ENCODE measurements at regions not wholly inside any gene's neighbourhood (a gene's known extent, or its start where the extent isn't known, plus 50 kb on each side); places are given as distances from the start of the nearest gene placed in this dataset.

DNA sequence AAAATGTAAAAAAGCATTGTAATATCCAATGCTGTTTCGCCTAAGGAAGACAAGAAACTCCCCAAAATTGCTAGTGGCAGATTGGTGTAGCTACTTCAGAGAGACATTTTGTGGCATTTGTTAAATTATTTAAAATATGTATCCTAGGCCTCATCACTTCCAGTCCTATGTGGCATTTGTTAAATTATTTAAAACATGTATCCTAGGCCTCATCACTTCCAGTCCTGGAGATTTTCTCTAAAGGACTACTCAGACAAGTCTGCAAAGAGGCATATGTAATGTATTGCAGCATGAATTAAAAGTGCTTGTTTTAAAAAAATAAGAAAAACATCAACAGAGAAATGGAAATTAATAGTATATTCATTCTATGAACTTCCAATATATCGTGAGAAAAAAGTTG is 95.6 kb upstream of the KCTD3 start:
- H3K9me3 ChIP-seq (replicated peaks in 1 of 3), result peaks cover 0 to 4% (median 0%) of the 10 kb centered on the region in 3 donors
- no peaks in the 10 kb centered on the region for H3K27me3 ChIP-seq
- no peak overlapping the region for H3K27ac ChIP-seq
- no peak overlapping the region for H3K4me3 ChIP-seq
- 85 to 94% (median 91%) methylated on average over 2 of the region's 2 CpGs for WGBS, 4 donors
- no peaks in the 10 kb centered on the region for H3K36me3 ChIP-seq (replicated peaks in 1 of 2)
- intact Hi-C loops (cut with DNase I), result no loop called here
- no peak for DNase-seq
- peaks cover 22% of the 10 kb centered on the region in 2 donors for H3K4me1 ChIP-seq (replicated peaks in 1 of 2)
- TF ChIP-seq, protein P1, sequence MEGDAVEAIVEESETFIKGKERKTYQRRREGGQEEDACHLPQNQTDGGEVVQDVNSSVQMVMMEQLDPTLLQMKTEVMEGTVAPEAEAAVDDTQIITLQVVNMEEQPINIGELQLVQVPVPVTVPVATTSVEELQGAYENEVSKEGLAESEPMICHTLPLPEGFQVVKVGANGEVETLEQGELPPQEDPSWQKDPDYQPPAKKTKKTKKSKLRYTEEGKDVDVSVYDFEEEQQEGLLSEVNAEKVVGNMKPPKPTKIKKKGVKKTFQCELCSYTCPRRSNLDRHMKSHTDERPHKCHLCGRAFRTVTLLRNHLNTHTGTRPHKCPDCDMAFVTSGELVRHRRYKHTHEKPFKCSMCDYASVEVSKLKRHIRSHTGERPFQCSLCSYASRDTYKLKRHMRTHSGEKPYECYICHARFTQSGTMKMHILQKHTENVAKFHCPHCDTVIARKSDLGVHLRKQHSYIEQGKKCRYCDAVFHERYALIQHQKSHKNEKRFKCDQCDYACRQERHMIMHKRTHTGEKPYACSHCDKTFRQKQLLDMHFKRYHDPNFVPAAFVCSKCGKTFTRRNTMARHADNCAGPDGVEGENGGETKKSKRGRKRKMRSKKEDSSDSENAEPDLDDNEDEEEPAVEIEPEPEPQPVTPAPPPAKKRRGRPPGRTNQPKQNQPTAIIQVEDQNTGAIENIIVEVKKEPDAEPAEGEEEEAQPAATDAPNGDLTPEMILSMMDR (IDR thresholded peaks at IDR 0.05), result no peak
- no peak for TF ChIP-seq POLR2A (IDR thresholded peaks at IDR 0.05)

DNA sequence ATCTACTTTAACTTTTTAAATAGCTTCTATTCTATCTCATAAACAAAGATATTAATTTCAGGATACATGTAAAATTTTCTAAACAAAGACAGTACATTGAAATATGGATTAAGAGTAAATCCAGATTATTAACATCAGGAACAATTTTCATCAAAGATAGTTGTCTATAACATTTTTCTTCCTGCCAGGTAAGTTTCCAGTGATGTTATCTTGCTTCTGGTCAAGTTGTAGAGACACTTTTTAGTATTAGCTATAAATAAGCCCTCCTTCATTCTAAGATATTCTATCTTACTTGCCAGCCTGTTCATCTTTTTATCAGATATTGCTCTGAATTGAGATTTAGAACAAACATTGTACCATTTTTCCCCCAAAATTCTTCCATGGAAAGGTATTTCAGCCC is 94.4 kb upstream of the KCTD3 start:
- Histone ChIP-seq H3K27ac (no peak overlapping the region), H3K36me3 (replicated peaks in 1 of 2) (no peaks in the 10 kb centered on the region), H3K4me3 (no peak overlapping the region), H3K4me1 (replicated peaks in 1 of 2) (peaks cover 23 to 24% of the 10 kb centered on the region in 2 donors), H3K27me3 (no peaks in the 10 kb centered on the region), H3K9me3 (replicated peaks in 1 of 3) (peaks cover 0 to 4% (median 3%) of the 10 kb centered on the region in 3 donors)
- DNase-seq, result no peak
- TF ChIP-seq, protein P1 (IDR thresholded peaks at IDR 0.05), result no peak
- no peak for TF ChIP-seq POLR2A (IDR thresholded peaks at IDR 0.05)
- intact Hi-C loops (cut with DNase I), result no loop called here

DNA sequence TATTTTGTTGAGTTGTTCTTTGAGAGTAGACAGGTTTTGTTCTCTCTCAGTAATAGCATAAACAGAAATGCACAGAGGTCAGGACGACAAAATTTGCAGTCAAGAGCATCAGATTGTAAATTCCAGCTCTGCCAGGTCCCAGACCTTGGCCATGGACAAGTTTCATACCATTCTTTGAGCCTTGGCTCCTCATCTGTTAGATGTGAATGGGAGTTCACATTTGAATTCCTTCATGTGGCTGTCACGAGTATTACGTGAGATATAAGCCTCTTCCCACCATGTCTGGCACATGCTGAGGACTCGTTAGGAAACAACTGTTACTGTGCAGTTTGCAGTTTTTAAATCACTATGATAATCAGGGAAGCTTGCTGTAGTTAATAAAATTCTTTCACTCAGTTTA is 93.2 kb upstream of the KCTD3 start:
- Histone ChIP-seq H3K27ac (peak overlapping the region in 2 of 5 donors; percentile 2 to 28), H3K9me3 (replicated peaks in 1 of 3) (peaks cover 0 to 6% (median 4%) of the 10 kb centered on the region in 3 donors), H3K4me3 (no peak overlapping the region), H3K27me3 (no peaks in the 10 kb centered on the region), H3K36me3 (replicated peaks in 1 of 2) (no peaks in the 10 kb centered on the region), H3K4me1 (replicated peaks in 1 of 2) (peaks cover 23 to 24% of the 10 kb centered on the region in 2 donors)
- intact Hi-C loops (cut with DNase I), result no loop called here
- peak in 1 of 7 donors; percentile 17 for DNase-seq
- TF ChIP-seq POLR2A (IDR thresholded peaks at IDR 0.05), result no peak
- TF ChIP-seq, protein P1 (IDR thresholded peaks at IDR 0.05), result no peak
- 48 to 57% (median 53%) methylated on average over 4 of the region's 4 CpGs for WGBS, 4 donors

DNA sequence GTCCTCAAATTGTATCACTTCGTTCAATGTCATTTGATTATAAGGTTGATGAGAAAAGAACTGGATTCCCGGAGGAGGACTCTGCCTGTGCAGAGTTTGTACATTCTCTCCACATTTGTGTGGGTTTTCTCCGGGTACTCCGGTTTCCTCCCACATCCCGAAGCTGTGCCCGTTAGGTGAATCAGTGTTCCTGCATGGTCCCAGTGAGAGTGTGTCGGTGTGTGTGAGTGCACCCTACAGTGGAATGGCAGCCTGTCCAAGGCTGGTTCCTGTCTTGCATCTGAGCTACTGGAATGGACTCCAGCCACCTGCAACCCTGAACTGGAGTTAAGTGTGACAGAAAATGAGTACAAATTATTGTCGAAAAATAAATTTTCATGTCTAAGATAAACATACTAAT is 92.2 kb upstream of the KCTD3 start:
- Histone ChIP-seq H3K27ac (peak overlapping the region in 3 of 5 donors; percentile 24 to 49 (median 38)), H3K4me3 (no peak overlapping the region), H3K27me3 (no peaks in the 10 kb centered on the region), H3K36me3 (replicated peaks in 1 of 2) (no peaks in the 10 kb centered on the region), H3K9me3 (replicated peaks in 1 of 3) (peaks cover 0 to 6% (median 4%) of the 10 kb centered on the region in 3 donors), H3K4me1 (replicated peaks in 1 of 2) (peaks cover 23 to 24% of the 10 kb centered on the region in 2 donors)
- peak; percentile 10 to 57 (median 26) for DNase-seq
- 63 to 80% (median 72%) methylated on average over 8 of the region's 8 CpGs for whole genome bisulfite sequencing, 4 donors
- TF ChIP-seq POLR2A (IDR thresholded peaks at IDR 0.05), result no peak
- TF ChIP-seq, protein P1 (IDR thresholded peaks at IDR 0.05), result no peak
- intact Hi-C loops (cut with DNase I), result no loop called here

Data from adrenal gland (tissue), 9 donors.